IMR-90 (cell line): ENCODE measurements at regions not wholly inside any gene's neighbourhood (a gene's known extent, or its start where the extent isn't known, plus 50 kb on each side); places are given as distances from the start of the nearest gene placed in this dataset.

ENCODE experiments used
- ATAC-seq: fragments of 200-7000 bp; cut with Tn5 transposase; 2 replicates; pipeline ENCODE4 v1.9.1; 2020; ENCODE audit warnings: low read depth, mild to moderate bottlenecking, moderate library complexity
- BruUV-seq: library from RNA; stranded (reverse); fragments of 400-500 nt; replicated peaks from 2 replicates; lab custom pipeline; 2021; lab: Mats Ljungman, UMichigan
- CTCF ChIA-PET: fragments of 300-600 bp; formaldehyde crosslinking; extraction: SDS; loops from one replicate; lab custom pipeline; 2021; ENCODE audit warnings: antibody characterized with exemption; lab: Yijun Ruan, JAX
- POLR2A ChIA-PET: fragments of 300-600 bp; sonication (Branson Sonifier 250); formaldehyde crosslinking; loops from one replicate; lab custom pipeline; 2022; ENCODE audit warnings: antibody characterized with exemption; ENCODE audit not compliant: unreplicated experiment; lab: Charles Lee
- DNase-seq: peaks from one replicate; pipeline ENCODE4 v3.0.0; 2013
- H2AFZ ChIP-seq: replicated peaks from 2 replicates; pipeline ENCODE3; 2013; ENCODE audit warnings: low read length, mild to moderate bottlenecking; ENCODE audit not compliant: poor library complexity
- H2AK5ac ChIP-seq: 2 replicates; pipeline ENCODE4 v1.6.1; 2013; ENCODE audit warnings: low read depth, low read length, inconsistent platforms
- H2AK9ac ChIP-seq: replicated peaks from 2 replicates; pipeline ENCODE3; 2013; ENCODE audit warnings: mild to moderate bottlenecking, low read depth, low read length, moderate library complexity; ENCODE audit not compliant: poor library complexity
- H2BK120ac ChIP-seq: 2 replicates; pipeline ENCODE4 v1.6.1; 2013; ENCODE audit warnings: low read depth, low read length, inconsistent platforms
- H2BK15ac ChIP-seq: 3 replicates; pipeline ENCODE4 v1.6.1; 2013; ENCODE audit warnings: low read depth, low read length, inconsistent platforms
- H2BK20ac ChIP-seq: 2 replicates; pipeline ENCODE4 v1.6.1; 2013; ENCODE audit warnings: low read depth, mild to moderate bottlenecking, inconsistent platforms, low read length, moderate library complexity
- H2BK5ac ChIP-seq: 2 replicates; pipeline ENCODE4 v1.6.1; 2013; ENCODE audit warnings: mild to moderate bottlenecking, low read depth, low read length, inconsistent platforms; ENCODE audit not compliant: poor library complexity, severe bottlenecking
- H3K14ac ChIP-seq: replicated peaks from 2 replicates; pipeline ENCODE4 v1.6.1; 2013; ENCODE audit warnings: low read depth, low read length, inconsistent platforms
- H3K18ac ChIP-seq: 2 replicates; pipeline ENCODE4 v1.6.1; 2013; ENCODE audit warnings: low read depth, low read length, control low read depth
- H3K23ac ChIP-seq: 2 replicates; pipeline ENCODE4 v1.6.1; 2013; ENCODE audit warnings: low read depth, low read length, inconsistent platforms
- H3K27ac ChIP-seq: 2 replicates; pipeline ENCODE4 v1.5.1; 2013; ENCODE audit warnings: mild to moderate bottlenecking, control low read depth, low read length; ENCODE audit not compliant: insufficient read depth
- H3K27me3 ChIP-seq: 2 replicates; pipeline ENCODE4 v1.6.1; 2013; ENCODE audit warnings: low read length; ENCODE audit not compliant: control insufficient read depth, insufficient read depth
- H3K36me3 ChIP-seq: 2 replicates; pipeline ENCODE4 v1.6.1; 2013; ENCODE audit warnings: low read length, mixed read lengths; ENCODE audit not compliant: control insufficient read depth, insufficient read depth
- H3K4ac ChIP-seq: 2 replicates; pipeline ENCODE4 v1.6.1; 2013; ENCODE audit warnings: low read depth, low read length, inconsistent platforms
- H3K4me1 ChIP-seq: 2 replicates; pipeline ENCODE4 v1.6.1; 2013; ENCODE audit warnings: low read length, mixed read lengths; ENCODE audit not compliant: control insufficient read depth, insufficient read depth
- H3K4me2 ChIP-seq: 2 replicates; pipeline ENCODE4 v1.6.1; 2013; ENCODE audit warnings: low read depth, mild to moderate bottlenecking, control low read depth, low read length, moderate library complexity
- H3K4me3 ChIP-seq: 2 replicates; pipeline ENCODE4 v1.5.1; 2013; ENCODE audit warnings: low read depth, mild to moderate bottlenecking, control low read depth, low read length, moderate library complexity; ENCODE audit not compliant: insufficient read depth
- H3K56ac ChIP-seq: 2 replicates; pipeline ENCODE4 v1.6.1; 2013; ENCODE audit warnings: low read length, inconsistent platforms; ENCODE audit not compliant: insufficient read depth; ENCODE audit errors: extremely low read depth
- H3K79me1 ChIP-seq, 2 experiments: 2 replicates each; pipeline ENCODE4 v1.6.1; 2013; ENCODE audit warnings: low read length in 2 of 2, inconsistent platforms in 1 of 2, low read depth in 1 of 2
- H3K9ac ChIP-seq: 2 replicates; pipeline ENCODE4 v1.6.1; 2013; ENCODE audit warnings: low read depth, low read length, control low read depth
- H3K9me1 ChIP-seq: 2 replicates; pipeline ENCODE4 v1.6.1; 2013; ENCODE audit warnings: low read length, inconsistent platforms; ENCODE audit not compliant: insufficient read depth
- H3K9me3 ChIP-seq: 2 replicates; pipeline ENCODE4 v1.6.1; 2013; ENCODE audit warnings: low read length; ENCODE audit not compliant: control insufficient read depth, insufficient read depth
- H4K20me1 ChIP-seq: 2 replicates; pipeline ENCODE4 v1.6.1; 2013; ENCODE audit warnings: low read length, inconsistent platforms; ENCODE audit not compliant: insufficient read depth
- H4K5ac ChIP-seq: 2 replicates; pipeline ENCODE4 v1.6.1; 2013; ENCODE audit warnings: mild to moderate bottlenecking, low read depth, low read length, control low read depth
- H4K8ac ChIP-seq, 2 experiments: 2 replicates each; pipeline ENCODE4 v1.6.1; 2013; ENCODE audit warnings: low read depth in 2 of 2, low read length in 2 of 2, control low read depth in 1 of 2, inconsistent platforms in 1 of 2
- H4K91ac ChIP-seq: 2 replicates; pipeline ENCODE4 v1.6.1; 2013; ENCODE audit warnings: low read depth, low read length, inconsistent platforms; ENCODE audit not compliant: insufficient read depth
- BHLHE40 ChIP-seq: fragments of 150-350 bp; IDR thresholded peaks from 2 replicates; pipeline ENCODE4 v1.6.1; 2016; ENCODE audit warnings: mild to moderate bottlenecking, low read depth, low read length
- CHD1 ChIP-seq: IDR thresholded peaks from 2 replicates; pipeline ENCODE4 v1.6.1; 2012; ENCODE audit warnings: low read depth, low read length, improper control_type of control experiment
- ELK1 ChIP-seq: fragments of 150-350 bp; IDR thresholded peaks from 2 replicates; pipeline ENCODE4 v1.6.1; 2016; ENCODE audit warnings: low read depth, mild to moderate bottlenecking, low read length, moderate library complexity, borderline replicate concordance
- FOS ChIP-seq: fragments of 150-350 bp; IDR thresholded peaks from 2 replicates; pipeline ENCODE4 v1.6.1; 2016; ENCODE audit warnings: low read depth, low read length
- MAFK ChIP-seq: IDR thresholded peaks from 2 replicates; pipeline ENCODE4 v1.6.1; 2012; ENCODE audit warnings: low read depth, low read length, improper control_type of control experiment
- MAZ ChIP-seq: IDR thresholded peaks from 2 replicates; pipeline ENCODE4 v1.6.1; 2012; ENCODE audit warnings: low read depth, mild to moderate bottlenecking, low read length, improper control_type of control experiment, moderate library complexity, borderline replicate concordance
- MXI1 ChIP-seq: IDR thresholded peaks from 2 replicates; pipeline ENCODE4 v1.6.1; 2012; ENCODE audit warnings: low read depth, mild to moderate bottlenecking, low read length, moderate library complexity, borderline replicate concordance
- NFE2L2 ChIP-seq: fragments of 150-350 bp; IDR thresholded peaks from 2 replicates; pipeline ENCODE4 v1.6.1; 2016; ENCODE audit warnings: low read depth, mild to moderate bottlenecking, low read length
- POLR2A ChIP-seq: IDR thresholded peaks from 2 replicates; pipeline ENCODE4 v1.6.1; 2012; ENCODE audit warnings: mild to moderate bottlenecking, low read depth, low read length
- RCOR1 ChIP-seq: IDR thresholded peaks from 2 replicates; pipeline ENCODE4 v1.6.1; 2012; ENCODE audit warnings: mild to moderate bottlenecking, low read length, improper control_type of control experiment; ENCODE audit not compliant: insufficient replicate concordance
- RFX5 ChIP-seq: IDR thresholded peaks from 2 replicates; pipeline ENCODE4 v1.8.0; 2012; ENCODE audit warnings: low read depth, mild to moderate bottlenecking, low read length, moderate library complexity
- SMC3 ChIP-seq: fragments of 150-350 bp; IDR thresholded peaks from 2 replicates; pipeline ENCODE4 v1.6.1; 2016; ENCODE audit warnings: low read depth, mild to moderate bottlenecking, antibody characterized with exemption, low read length, moderate library complexity
- USF2 ChIP-seq: fragments of 150-350 bp; IDR thresholded peaks from 2 replicates; pipeline ENCODE4 v1.6.1; 2017; ENCODE audit warnings: mild to moderate bottlenecking, antibody characterized with exemption, low read length, low read depth
- dilution Hi-C: fragments of 300-500 bp; cut with HindIII; formaldehyde crosslinking; loops from one replicate; pipeline ENCODE4 v1.14.3; 2018; ENCODE audit warnings: low sequenced_read_pairs; ENCODE audit not compliant: unreplicated experiment
- in situ Hi-C: fragments of 300-500 bp; cut with MboI; formaldehyde crosslinking; loops from 3 replicates; pipeline ENCODE4 v1.14.3; 2019; ENCODE audit warnings: low sequenced_read_pairs, inconsistent platforms, mixed read lengths
- intact Hi-C: fragments of 100-400 bp; cut with micrococcal nuclease; formaldehyde crosslinking; loops from 2 replicates; pipeline ENCODE4 v1.10.0; 2022

GRCh38 chr9:117490199-117490598, 75.3 kb upstream of the ASTN2 start:
- no peaks in the 10 kb centered on the region for H4K20me1 ChIP-seq
- H3K4me3 ChIP-seq = no peak overlapping the region
- no peak overlapping the region for H4K91ac ChIP-seq
- no peak overlapping the region for H2AFZ ChIP-seq
- H2AK9ac ChIP-seq = no peak overlapping the region
- no peak overlapping the region for H3K4me2 ChIP-seq
- no peak overlapping the region for H2BK120ac ChIP-seq
- no peak overlapping the region for H3K9ac ChIP-seq
- no peaks in the 10 kb centered on the region for H3K9me1 ChIP-seq
- H3K27ac ChIP-seq = no peak overlapping the region
- in situ Hi-C loops = no loop called here
- H3K18ac ChIP-seq = no peak overlapping the region
- H2BK5ac ChIP-seq = no peak overlapping the region
- H2BK15ac ChIP-seq = no peak overlapping the region
- ATAC-seq (no peak), DNase-seq (no peak)
- no peak overlapping the region for H3K4ac ChIP-seq
- no peak overlapping the region for H4K5ac ChIP-seq
- H2AK5ac ChIP-seq = no peak overlapping the region
- no TSS peak for BruUV-seq
- H4K8ac ChIP-seq = no peak overlapping the region
- dilution Hi-C loops = no loop called here
- no peak overlapping the region for H3K56ac ChIP-seq
- TF ChIP-seq ELK1 = no peak
- no peak for TF ChIP-seq MAZ
- no peak for TF ChIP-seq SMC3
- TF ChIP-seq POLR2A = no peak
- TF ChIP-seq FOS = no peak
- TF ChIP-seq BHLHE40 = no peak
- no peak for TF ChIP-seq CHD1
- no peak for TF ChIP-seq USF2
- no peak for TF ChIP-seq NFE2L2
- no peak for TF ChIP-seq MXI1
- TF ChIP-seq RCOR1 = no peak
- TF ChIP-seq MAFK = no peak
- TF ChIP-seq RFX5 = no peak
- no peaks in the 10 kb centered on the region for H3K27me3 ChIP-seq
- H3K4me1 ChIP-seq = no peaks in the 10 kb centered on the region
- intact Hi-C loops = no loop called here
- H3K23ac ChIP-seq = no peak overlapping the region
- ChIA-PET CTCF (no interaction called here), POLR2A (no interaction called here)
- no peaks in the 10 kb centered on the region for H3K79me1 ChIP-seq
- H2BK20ac ChIP-seq = no peak overlapping the region
- no peak overlapping the region for H3K14ac ChIP-seq
- no peaks in the 10 kb centered on the region for H3K36me3 ChIP-seq
- peaks cover 8% of the 10 kb centered on the region; the same call in 1 of the 2 replicates for H3K9me3 ChIP-seq
